SK-N-SH (cell line): ENCODE measurements at regions not wholly inside any gene's neighbourhood (a gene's known extent, or its start where the extent isn't known, plus 50 kb on each side); places are given as distances from the start of the nearest gene placed in this dataset.

Experiments
- CHD2 ChIP-seq: fragments of 150-350 bp; IDR thresholded peaks from 2 replicates; pipeline ENCODE4 v1.6.1; 2018; ENCODE audit warnings: low read length; ENCODE audit not compliant: partially characterized antibody
- MXI1 ChIP-seq: IDR thresholded peaks from 2 replicates; pipeline ENCODE4 v1.6.1; 2012; ENCODE audit warnings: mild to moderate bottlenecking, low read depth, low read length, improper control_type of control experiment
- YY1 ChIP-seq: IDR thresholded peaks from 2 replicates; pipeline ENCODE4 v1.4.0; 2012; ENCODE audit warnings: low read depth, mild to moderate bottlenecking
- TF ChIP-seq, protein P1 (sequence below): IDR thresholded peaks from 2 replicates; pipeline ENCODE4 v1.4.0; 2012; ENCODE audit warnings: low read depth, borderline replicate concordance
- TF ChIP-seq, protein P2 (sequence below): fragments of 200-600 bp; sonication (generic); IDR thresholded peaks from 2 replicates; pipeline ENCODE4 v1.6.1; 2017; ENCODE audit warnings: antibody characterized with exemption, mild to moderate bottlenecking, moderate library complexity

DNA sequence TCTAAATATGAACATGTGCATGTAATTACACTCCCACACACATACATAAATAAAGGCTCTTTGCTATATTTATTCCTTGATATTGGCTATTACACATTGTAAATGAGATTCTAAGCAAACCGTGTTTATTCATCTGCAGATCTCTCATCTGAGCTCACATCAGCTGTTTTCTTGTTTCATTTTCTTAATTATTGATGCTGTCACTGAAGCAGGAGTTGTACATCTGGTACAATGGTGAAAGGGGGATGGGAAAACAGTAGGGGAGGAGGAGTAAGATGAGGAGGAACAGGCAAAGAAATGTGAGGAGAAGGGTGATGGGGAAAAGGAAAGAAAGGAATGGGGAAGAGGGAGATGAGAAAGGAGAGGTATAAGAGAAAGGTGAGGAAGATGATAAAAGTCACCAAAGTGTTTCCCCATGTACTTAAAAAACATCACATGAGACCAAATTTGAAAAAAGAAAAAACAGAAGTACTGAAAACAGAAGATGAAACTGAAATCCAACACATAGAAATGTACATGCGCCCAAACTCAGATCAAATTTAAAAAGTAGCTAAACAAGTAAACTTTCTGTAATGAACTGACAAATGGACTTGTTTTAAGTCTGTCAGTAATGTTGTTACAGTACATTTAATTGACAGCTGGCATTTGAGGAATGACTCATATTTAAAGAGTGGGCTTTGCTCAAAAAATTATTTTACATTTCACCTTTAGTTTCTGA is 472.2 kb downstream of the ARL4A start:
- TF ChIP-seq, protein P1, sequence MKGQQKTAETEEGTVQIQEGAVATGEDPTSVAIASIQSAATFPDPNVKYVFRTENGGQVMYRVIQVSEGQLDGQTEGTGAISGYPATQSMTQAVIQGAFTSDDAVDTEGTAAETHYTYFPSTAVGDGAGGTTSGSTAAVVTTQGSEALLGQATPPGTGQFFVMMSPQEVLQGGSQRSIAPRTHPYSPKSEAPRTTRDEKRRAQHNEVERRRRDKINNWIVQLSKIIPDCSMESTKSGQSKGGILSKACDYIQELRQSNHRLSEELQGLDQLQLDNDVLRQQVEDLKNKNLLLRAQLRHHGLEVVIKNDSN = no peak
- no peak for TF ChIP-seq CHD2
- TF ChIP-seq YY1 = no peak
- TF ChIP-seq, protein P2, sequence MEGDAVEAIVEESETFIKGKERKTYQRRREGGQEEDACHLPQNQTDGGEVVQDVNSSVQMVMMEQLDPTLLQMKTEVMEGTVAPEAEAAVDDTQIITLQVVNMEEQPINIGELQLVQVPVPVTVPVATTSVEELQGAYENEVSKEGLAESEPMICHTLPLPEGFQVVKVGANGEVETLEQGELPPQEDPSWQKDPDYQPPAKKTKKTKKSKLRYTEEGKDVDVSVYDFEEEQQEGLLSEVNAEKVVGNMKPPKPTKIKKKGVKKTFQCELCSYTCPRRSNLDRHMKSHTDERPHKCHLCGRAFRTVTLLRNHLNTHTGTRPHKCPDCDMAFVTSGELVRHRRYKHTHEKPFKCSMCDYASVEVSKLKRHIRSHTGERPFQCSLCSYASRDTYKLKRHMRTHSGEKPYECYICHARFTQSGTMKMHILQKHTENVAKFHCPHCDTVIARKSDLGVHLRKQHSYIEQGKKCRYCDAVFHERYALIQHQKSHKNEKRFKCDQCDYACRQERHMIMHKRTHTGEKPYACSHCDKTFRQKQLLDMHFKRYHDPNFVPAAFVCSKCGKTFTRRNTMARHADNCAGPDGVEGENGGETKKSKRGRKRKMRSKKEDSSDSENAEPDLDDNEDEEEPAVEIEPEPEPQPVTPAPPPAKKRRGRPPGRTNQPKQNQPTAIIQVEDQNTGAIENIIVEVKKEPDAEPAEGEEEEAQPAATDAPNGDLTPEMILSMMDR = no peak
- TF ChIP-seq MXI1 = no peak
